ENCODE measurements at regions not wholly inside any gene's neighbourhood (a gene's known extent, or its start where the extent isn't known, plus 50 kb on each side); places are given as distances from the start of the nearest gene placed in this dataset.
"Not testable (repeated sequence)": the region's sequence is repeated elsewhere in the genome, so short reads cannot be mapped to it uniquely, and the experiment has no call there.

- no peak for DNase-seq (ENCODE audit: low spot score)
These were observed 328.1 kb upstream of the ARID1B start for GRCh38 chr6:156449128-156449527.

DNA sequence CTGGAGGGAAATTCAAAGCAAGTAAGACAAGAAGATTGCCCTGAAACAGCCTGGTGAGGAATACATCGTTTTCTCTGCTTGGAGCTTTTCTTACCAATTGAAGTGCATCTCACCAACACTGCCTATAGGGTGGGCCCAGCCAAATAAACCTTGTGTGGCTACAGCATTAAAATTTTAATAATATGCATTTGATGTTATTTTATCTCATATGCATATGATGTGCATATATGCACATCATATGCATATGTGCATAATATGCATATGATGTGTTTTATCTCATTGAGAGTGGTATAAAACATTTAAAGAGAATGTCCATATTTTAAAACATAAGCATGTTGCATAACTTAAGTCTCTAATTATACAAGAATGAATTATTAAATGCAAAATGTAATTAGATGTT lies 328.6 kb upstream of the ARID1B start:
- DNase-seq (ENCODE audit: low spot score): no peak

DNA sequence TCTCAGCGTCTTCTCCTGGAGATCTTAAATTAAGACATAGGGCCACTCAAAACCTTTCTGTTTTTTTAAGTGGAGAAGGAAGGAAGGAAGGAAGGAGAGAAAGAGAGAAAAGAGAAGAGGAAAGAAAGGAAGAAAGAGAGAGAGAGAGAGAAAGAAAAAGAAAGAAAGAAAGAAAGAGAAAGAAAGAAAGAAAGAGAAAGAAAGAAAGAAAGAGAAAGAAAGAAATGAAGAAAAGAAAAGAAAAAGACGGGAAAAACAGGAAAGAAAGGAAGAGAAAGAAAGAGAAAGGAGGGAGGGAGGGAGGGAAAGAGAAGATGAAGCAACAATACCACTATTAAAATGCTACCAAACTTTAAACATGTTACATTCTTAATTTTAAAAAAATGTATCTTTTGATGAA lies 336.5 kb upstream of the ARID1B start:
- no peak for DNase-seq (ENCODE audit: low spot score)

DNA sequence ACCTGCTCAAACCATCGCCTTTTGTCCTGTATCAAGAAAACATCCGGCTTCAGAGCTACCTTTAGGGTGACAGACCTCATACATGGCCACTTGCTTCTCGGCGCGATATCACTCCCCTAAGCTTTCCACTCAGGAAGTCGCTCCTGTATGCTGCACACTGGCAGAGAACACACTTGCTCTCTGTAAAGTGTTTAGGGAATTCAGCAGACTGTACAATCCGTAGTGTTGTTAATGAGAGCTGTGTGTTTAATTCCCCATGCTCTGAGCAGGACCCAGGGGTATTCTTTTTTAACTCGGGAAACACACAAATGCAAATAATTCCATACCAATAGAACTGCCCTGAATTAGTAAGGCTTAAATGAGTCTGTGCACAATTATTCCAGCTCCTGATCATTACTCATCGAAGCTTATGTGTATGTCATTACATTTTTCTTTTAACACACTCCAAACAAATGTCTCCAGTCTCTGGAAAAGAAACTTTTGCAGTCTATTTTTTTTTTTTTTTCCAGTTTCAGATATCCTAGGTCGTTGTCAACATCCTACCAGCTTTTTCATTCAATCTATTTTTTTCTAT lies 338.7 kb upstream of the ARID1B start:
- no peak for DNase-seq (ENCODE audit: low spot score)

DNA sequence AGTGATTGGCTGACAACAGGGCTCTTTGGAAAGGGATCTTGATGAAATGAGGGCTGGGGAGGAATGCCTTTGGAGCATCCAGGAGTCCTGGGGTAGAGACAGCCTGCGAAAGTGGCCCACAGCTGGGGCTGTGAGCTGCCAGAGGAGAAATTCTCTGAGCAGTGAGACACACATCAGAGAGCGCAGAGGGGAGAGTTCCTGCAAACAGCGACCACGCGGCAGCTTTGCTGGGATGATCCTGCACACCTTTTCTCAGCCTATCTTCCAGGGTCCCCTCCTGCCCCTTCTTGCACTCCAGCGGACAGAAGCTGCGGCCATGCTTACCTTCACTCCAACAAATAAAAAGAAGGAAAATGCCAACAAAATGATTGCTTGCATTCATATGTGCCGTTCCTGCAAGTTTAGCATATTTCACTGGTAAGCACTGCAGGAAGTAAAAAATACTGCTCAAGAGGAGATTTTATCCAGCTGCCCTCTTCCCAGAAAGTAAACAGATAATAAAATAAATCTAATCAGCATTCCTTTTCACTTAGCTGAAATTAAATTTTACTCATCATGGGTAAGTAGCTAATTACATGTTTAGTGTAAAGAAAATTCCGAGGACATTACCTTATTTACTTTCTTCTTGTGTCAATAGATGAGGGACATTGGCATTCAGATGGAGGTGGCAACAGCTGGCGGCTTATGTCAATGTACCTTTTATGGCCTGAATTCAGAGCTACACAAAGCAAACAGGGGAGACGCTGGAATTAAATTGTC lies 339.9 kb upstream of the ARID1B start:
- no peak for DNase-seq (ENCODE audit: low spot score)

DNA sequence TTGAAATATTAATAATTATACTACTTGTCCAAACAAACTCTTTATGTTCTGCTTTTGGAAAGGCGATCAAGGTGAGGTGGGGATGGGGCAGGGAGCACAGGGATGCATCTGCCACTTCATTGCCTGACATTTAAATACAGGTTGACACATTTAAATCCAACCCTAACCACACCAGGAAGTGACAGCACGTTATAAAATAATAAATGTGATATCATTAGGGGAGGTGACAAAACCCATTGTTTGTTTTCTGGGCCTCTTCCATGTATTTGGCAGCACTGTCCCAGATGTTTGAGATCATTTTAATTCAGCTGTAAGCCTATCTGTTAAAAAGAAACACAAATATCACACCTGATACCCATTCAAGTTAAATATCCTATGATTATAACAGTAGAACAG lies 342.4 kb upstream of the ARID1B start:
- DNase-seq (ENCODE audit: low spot score): no peak

DNA sequence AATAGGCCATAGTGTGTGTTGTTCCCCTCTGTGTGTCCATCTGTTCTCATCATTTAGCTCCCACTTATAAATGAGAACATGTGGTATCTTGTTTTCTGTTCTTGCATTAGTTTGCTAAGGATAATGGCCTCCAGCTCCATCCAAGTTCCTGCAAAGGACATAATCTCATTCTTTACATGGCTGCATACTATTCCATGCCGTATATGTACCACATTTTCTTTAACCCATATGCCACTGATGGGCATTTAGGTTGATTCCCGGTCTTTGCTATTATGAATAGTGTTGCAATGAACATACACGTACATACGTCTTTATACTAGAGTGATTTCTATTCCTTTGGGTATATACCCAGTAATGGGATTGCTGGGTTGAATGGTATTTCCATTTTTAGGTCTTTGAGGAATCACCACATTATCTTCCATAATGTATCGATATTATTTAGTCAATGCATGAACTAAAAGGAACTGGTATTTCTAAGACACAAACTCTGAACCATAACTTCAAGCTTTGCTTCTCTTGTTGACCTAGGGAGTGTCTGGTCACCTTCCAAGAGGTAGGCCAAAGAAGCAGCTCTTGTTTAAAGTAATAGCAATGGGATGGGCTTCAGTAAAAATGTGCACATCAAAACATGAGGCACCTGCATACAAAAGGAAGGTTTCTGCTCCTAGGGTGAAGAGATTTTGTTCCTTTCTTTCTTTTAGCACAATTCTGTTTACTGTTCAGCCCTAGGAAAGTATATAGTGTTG lies 343.0 kb upstream of the ARID1B start:
- DNase-seq (ENCODE audit: low spot score): no peak

- DNase-seq (ENCODE audit: low spot score): no peak
These were observed 344.6 kb upstream of the ARID1B start for GRCh38 chr6:156432543-156432942.

DNA sequence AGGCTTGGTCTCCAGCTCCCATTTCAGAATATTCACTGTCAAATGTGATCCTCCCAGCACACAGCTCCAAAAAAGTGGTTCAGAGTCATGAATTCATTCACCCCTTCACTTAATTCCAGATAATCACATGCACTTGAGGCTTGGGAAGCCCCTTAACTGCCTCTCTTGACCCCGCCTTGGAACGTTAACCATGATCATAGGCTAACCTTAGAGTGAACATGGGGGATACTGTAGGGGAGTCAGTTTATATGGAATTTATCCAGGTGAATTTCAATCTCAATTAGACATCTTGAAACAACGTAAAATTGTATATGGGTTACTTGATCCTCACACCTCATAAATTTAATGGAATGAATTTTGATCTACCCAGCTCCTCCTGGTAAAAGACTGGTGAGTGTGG lies 346.8 kb upstream of the ARID1B start:
- no peak for DNase-seq (ENCODE audit: low spot score)

DNA sequence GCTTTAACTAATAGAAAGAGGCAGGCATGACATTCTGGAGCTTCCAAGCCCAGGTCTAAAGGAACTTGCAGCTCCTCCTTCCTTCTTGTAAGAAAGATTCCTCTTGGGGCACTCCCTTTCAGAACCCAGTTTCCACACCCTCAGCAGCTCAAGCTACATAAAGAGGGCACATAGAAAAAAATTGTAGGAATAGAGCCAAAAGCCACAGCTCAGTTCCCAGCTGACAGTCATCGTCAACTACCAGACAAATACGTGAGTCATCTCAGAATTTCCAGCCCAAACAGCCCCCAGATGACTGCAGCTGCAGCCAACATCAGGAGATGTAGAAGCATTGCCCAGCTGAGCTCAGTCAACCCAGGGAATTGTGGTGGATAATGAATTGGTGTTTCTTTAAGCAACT lies 349.8 kb upstream of the ARID1B start:
- peak; percentile 47 for DNase-seq (ENCODE audit: low spot score)

DNA sequence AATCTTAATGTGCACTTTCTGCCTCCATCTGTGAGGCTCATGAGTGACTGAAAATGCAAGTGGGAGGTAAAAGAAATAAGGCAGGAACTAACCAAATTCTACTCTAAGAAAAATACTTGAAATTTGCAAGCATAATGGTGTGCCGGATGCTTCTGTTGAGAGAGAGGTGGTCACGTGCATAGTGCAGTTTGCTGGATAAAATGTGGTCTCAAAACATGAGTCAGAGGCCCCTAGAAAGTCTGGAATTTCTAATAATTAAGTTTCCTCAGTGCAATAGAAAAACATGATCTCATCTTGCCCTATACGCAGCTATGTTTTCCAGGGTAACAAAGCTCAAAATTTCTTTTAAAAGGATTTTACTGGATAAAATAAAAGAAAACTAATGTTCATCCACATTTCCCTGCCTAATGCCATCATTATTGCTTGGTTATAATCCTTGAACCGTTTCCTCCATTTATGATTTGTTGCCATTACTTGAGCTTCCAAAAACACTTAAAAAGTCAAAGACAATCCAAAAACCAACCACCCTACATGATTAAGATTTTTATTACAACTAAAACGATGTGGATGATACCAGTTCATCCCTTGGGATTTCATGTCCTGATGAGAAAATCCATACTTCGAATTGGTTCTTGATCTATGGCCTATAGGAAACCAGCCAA lies 351.7 kb upstream of the ARID1B start:
- peak; percentile 23 for DNase-seq (ENCODE audit: low spot score)

DNA sequence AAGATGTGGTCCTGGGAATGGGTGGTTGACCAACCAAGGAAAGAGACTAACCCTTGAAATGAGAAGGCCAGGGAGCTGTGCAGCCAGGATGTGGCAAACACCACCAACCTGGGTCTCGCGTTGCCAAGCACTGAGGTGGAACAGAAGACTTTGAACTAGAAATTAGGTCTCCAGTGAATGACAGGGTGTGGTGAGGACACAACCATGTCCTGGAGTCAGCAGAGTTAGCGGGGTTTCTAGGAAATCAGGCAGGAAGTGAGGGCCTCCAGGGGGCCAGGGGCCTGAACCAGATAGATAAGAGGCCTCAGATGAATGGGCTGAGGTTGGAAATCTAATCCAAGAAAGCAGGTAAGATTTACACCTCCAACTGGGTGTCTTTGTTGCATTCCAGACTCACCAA lies 353.3 kb upstream of the ARID1B start:
- DNase-seq (ENCODE audit: low spot score): no peak

DNA sequence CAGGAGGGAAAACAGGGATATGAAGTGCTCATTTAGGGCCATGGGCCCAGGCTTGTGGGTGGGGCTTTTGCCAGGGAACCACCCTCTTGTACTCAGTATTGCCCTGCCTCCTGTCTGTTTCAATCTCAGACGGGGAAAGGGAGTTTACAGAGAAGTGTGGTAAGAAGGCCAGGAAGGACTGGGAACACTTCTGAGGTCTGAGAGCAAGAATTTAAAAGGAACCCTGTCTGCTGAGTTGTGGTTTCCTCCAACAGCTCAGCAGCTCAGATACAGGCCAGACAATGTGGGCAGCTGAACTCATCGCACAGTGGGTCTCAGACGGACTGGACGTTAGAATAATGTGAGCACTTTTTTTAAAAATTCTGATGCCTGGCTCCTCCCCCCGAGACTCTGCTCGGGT lies 354.1 kb upstream of the ARID1B start:
- DNase-seq (ENCODE audit: low spot score): no peak

GRCh38 chr6:156421933-156422332 lies 355.2 kb upstream of the ARID1B start:
- DNase-seq (ENCODE audit: low spot score): no peak

- DNase-seq (ENCODE audit: low spot score): not testable (repeated sequence)
These were observed 355.9 kb upstream of the ARID1B start for GRCh38 chr6:156421301-156421700.

DNA sequence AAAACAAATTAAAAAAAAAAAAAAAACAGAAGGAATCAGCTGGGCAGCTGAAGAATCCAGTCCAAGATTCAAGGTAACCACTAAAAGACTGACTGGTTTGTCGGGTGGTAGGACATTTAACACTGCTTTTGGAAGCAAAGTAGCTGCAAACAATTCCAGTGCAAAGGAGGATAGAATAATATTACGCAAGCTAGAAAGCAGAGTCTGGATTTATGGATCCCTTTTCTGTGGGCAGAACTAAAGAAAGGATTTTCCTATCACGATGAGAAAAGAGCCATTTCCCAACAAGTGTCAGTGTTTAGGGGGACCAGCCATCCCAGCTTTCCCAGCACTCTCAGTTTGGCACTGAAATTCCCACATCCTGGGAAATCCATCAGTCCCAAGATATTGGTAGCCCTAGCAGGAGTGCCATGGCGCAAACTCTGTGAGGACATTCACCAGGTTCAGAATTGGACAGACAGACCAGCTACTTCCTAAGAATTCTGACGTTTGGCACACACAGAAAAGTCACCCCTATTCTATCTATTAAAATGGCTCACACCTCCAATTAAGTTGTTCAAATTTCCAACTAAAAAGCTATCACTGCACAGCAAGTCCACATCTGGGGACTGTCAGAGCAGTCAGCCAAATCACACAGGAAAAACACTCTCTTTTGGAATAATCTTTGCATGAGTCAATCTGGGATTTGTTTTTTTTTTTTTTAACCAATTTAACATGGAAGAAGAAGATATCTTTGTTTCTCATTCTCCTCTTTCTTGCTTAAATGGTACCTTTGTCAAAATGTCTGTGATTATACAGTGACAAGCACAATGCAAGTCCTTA lies 356.8 kb upstream of the ARID1B start:
- no peak for DNase-seq (ENCODE audit: low spot score)

DNA sequence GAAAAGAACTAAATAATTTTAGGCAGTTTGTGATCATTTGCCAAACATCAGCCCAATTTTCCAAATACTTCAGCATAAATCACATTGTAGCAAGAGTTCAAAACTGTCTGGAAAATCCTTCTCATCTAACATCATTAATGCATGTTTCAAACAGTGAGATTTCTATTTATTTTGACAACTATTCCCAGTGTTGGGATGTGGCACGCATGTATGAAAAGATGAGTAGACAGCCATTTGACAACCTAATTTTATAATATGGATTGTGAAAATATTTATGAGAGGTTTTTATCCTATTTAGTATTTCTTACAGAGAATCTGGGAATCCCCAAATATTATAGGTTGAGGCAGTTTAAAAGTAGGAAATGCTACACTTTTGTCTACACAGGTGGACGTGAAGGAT lies 357.6 kb upstream of the ARID1B start:
- DNase-seq (ENCODE audit: low spot score): no peak

GRCh38 chr6:156418253-156418652 lies 358.9 kb upstream of the ARID1B start:
- DNase-seq (ENCODE audit: low spot score): no peak

DNA sequence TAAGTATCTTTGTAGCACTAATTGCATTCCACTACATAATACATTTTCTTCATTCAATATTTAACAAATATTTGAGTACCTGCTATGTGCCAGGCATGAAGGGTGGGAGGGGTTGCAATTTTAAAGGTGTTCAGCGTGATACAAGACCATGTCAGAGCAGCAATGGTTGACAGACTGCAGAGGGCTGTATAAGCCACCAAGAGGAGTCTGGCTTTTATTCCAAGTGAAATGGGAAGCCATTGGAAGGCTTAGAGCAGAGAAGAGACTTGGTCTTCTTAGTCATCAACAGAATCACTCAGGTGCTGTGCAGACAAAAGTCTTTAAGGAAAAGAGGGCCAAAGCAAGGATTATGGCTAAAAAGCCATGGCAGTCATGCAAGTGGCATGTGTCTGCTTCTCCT lies 360.8 kb upstream of the ARID1B start:
- no peak for DNase-seq (ENCODE audit: low spot score)

- no peak for DNase-seq (ENCODE audit: low spot score)
These were observed 364.0 kb upstream of the ARID1B start for GRCh38 chr6:156413154-156413553.

GRCh38 chr6:156410649-156411048 lies 366.5 kb upstream of the ARID1B start:
- no peak for DNase-seq (ENCODE audit: low spot score)

GRCh38 chr6:156408655-156409054 lies 368.5 kb upstream of the ARID1B start:
- no peak for DNase-seq (ENCODE audit: low spot score)

Data from AG08396 (cell line).